PC-9 (cell line): ENCODE measurements at regions not wholly inside any gene's neighbourhood (a gene's known extent, or its start where the extent isn't known, plus 50 kb on each side); places are given as distances from the start of the nearest gene placed in this dataset.

Source experiments
- CTCF ChIP-seq: fragments of 200-600 bp; sonication (generic); conservative IDR thresholded peaks from 2 replicates; pipeline ENCODE4 v1.6.1; 2017; ENCODE audit warnings: mixed run types, antibody characterized with exemption, mild to moderate bottlenecking, moderate library complexity
- EZH2 ChIP-seq: fragments of 200-600 bp; sonication (generic); IDR thresholded peaks from 2 replicates; pipeline ENCODE4 v1.8.0; 2017; ENCODE audit warnings: antibody characterized with exemption, low read depth

- TF ChIP-seq CTCF (no peak), EZH2 (no peak)
These were observed 735.5 kb downstream of the KCNA4 start for GRCh38 chr11:29281271-29281777.
